HUDEP-2 (cell line): ENCODE measurements at regions not wholly inside any gene's neighbourhood (a gene's known extent, or its start where the extent isn't known, plus 50 kb on each side); places are given as distances from the start of the nearest gene placed in this dataset.

Experiments
- DNase-seq, 76 experiments: peaks; one replicate each; lab custom pipeline; 2025; ENCODE audit not compliant: unreplicated experiment in 76 of 76; lab: John Stamatoyannopoulos, UW

DNA sequence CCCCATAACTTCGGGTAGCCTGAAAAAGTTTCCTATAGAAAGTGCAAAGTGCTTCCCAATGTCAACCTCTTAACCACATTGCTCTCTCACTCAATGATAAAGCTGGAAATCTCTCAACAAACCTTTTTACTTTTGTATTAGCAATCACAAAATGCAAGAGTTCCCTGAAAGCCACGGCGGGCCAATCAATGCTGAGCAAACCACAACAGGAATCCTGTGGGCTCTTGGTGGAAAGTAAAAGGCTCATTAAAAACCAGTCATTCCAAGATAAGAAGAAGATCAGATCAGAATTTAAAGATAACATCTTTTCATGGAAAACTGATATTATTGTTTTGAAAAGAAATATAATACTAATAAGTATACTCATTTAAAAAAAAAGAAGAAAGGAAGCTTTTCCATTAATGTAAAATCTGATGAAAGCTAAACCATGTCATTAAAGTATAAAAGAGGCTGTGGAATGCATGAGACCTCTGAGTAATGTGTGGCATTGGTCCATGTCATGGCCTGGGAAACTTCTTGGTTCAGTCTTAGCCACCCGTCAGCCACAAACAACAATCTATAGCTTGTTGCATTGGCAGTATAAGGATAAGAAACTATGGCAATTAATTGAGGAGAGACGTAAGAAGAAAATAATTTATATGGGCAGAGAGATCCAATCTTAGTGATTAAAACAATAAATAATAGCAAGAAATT, 1066.1 kb upstream of the SORCS1 start:
- DNase-seq, result no peak

DNA sequence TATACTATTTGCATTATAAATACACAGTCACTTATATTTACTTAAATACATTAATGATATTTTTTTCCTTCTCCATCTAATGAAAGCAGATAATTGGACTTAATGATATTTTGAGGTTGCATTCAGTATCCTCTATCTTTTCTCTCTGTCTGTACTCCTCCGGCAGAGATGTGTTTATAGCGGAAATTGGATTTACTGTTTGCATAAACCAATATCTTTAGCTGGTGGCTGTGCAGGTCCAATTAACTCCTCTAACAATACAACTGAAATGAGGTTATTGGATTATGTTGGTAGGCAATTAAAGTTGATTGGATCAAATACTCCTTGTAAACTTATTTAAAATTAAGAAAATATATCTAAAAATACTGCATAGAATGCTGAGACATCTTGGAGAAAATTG, 1044.2 kb upstream of the SORCS1 start:
- DNase-seq, result no peak

DNA sequence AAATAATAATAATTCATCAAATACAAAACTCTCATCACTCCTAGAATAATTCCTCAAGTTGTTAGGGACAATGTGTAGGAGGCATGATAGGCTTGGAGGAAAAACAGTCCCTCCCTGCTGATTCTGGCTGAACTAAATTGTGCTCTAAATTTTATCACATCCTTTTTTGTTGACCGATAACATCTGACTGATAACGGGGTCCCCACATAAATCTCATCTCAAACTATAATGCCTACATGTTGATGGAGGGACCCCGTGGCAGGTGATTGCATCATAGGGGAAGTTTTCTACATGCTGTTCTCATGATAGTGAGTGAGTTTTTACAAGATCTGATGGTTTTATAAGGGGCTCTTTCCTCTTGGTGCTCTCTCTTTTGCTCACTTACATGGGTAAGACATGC, 1043.5 kb upstream of the SORCS1 start:
- no peak for DNase-seq

DNA sequence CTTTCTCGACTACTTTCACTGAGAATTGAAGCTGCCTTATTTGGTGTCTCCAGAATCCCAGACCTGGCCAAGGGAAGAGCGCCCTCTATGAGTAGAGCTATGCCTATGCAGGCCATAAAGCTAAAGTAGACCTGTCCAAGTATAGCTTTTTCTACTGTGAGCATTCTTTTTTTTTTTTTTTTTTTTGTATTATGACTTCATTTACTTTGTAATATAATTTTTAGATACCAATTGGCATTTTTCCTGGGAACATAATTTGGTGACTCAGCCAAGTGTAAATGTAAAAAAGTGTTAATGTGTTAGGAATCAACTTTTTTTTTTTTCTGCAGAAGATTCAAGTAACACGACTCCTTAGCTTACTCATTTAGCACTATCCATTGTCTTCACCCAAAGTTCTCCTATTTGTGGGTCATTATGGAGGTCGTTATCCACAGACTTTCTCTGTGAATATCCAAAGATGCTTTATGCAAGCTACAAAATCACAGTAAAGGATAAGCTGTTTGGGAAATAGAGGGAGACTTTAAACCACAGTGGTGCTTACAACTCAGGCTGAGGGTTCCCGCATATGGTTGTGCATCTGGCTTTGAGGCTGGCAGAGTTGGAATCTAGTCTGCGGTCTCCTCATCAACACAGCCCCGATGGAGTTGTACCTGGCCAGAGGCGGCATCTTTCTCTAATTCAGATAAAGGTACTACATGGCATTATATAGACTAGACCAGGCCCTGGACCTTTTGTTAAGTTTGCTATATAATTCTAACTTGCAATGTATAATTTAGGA, 1040.2 kb upstream of the SORCS1 start:
- peak in 12 of 76 experiments; percentile 1 to 41 (median 10) for DNase-seq

DNA sequence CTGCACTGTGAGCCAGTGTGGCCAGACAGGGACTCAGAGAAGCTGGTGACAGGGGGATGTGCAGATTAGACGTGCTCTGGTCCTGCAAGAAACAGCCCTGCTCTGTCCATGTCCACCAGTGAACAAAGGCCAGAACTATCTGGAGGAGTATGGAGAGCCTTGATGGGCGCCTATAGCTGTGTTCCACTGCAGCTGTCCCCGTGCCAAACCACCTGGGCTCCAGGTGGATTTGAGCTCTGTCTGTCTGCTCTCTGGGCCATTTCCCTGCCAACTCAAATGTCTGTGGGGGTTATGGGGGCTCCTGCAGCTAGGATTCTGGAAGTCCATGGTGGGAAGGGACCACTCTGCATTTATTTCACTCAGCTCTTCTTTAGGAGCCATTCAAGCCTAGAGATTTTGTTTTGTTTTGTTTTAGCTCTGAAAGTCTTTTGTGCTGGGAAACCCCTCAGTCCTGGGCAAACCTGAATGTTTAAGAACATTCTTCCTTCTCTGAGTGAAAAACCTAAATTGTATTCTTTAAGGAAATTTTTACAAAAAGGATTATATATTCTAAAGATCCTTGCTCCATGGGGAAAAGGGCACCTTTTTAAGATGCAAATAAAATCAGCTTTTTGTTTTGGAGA, 1039.5 kb upstream of the SORCS1 start:
- no peak for DNase-seq

DNA sequence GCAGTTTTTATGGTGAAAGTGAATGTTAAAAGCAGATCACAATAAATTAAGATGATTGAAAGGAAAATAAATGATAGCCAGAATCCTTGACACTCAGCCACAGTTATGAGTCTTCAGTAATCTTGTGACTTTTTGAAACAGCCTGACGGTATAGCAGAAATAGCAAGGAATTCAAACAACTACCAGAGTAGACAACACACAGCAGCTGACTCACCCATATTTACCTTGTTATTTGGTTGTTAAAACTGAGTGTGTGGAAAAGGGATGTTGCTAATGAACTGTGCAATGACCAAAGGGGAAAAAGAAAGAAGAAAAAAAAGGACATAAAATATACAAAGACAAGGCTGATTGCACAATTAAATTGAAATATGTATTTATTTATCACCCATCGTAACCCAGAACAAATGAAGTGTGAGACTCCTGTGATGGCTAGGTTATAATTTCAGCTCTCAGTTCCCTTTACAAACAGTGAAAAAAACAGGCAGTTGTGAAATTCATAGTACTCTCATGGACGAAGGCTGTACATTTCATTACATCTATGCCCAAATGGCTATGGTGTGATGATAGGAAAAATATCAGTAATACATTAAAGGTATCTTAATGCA, 1023.0 kb upstream of the SORCS1 start:
- no peak for DNase-seq

DNA sequence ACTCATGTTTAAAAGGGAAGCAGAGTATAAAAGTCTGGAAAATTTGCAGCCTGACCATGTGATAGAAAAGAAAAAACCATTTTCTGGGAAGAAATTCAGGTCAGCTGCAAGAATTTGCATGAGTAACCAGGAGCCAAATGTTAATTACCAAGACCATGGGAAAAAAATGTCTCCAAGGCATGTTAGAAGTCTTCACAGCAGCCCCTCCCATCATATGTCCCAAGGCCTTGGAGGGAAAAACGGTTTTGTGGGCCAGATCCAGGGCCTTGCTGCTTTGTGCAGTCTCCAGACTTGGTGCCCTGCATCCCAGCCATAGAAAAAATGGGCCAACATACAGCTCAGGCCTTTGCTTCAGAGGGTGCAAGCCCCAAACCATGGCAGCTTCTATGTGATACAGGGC, 1019.6 kb upstream of the SORCS1 start:
- no peak for DNase-seq

DNA sequence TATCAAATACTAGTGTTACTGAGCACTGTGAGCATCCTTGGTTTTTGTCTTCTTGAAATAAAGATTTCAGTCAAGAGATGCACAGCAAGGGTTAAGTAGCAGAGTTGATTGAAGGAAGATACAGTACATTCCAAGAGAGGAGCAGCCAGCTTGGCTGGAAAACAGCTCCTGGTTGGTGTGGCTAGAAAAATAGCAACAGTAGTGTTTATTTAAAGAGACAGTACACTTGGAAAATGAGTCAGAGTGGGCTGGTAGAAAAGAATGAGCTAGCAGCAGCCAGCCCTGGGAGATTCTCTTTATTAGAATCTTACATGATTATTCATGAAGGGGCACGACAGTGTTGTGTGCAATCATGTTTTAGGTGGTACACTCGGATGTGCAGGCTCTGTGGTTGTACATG, 1016.4 kb upstream of the SORCS1 start:
- DNase-seq, result no peak

DNA sequence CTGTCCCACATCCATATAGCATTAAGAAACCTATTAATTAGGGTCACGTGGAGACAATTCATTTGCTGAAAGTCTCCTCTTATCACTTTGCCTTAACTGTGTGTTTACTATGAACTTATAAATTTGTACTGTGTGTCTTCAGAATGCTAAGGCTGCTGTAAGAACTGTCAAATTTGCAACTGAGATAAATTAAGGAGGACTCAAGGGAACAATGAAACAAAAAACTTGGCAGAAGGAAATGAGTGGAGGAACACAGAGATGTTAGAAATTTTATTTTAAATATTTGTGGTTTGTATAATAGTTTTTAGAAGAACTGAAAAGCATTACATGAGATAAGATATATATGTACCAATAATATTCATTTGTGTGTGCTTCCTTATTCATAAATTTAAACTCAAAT, 1005.3 kb upstream of the SORCS1 start:
- no peak for DNase-seq

DNA sequence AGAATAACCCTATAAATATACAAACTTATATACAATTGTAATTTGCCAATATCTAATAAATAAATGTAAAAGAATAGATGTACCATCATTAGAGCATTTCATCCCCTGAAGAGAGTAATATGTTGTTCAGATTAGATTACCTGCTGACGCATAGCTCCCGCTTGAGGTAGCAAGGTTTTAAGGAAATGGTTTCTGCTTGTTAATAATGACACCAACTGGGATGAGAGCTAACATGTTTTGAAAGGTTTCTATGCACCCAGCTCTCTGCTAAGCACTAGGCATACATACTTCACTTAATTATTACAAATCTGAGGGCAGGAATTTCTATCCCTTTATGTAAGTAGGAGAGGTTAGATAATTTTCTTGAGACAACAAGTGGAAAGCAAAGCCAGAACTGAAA, 1003.3 kb upstream of the SORCS1 start:
- DNase-seq, result no peak

DNA sequence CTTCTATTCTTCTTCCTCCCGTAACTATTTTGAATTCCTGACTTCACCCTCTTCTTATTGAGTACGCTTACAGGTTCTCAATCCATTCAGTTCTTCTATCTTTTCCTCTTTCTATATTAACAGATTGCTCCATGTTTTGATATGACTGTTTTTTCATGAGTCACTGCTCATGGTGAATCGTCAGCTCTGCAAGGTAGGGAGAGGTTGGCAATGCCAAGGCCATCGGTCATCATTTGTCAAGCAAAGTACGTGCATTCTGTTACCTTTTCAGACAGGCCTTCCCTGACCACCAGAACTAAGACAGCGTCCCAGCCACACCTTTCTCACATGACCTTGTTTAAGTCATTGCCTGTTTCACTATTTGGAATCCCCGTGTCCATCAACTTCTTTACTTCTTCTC, 1001.9 kb upstream of the SORCS1 start:
- no peak for DNase-seq

DNA sequence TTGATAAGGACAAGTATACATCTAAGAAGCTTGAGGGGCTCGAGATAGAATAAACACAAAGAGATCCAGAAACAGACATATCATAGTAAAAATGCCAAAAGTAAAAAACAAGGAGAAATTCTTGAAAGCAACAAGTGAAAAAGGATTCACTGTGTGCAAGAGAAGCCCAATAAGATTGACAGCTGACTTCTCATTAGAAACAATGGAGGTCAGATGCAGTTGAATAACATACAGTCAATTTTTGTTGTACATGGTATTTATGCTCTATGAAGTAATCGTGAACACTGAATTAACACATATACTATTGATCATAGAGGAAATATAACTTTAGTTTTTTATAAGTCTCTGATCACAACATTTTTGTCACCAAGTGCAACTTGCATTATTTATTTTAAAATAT, 982.8 kb upstream of the SORCS1 start:
- DNase-seq, result no peak

DNA sequence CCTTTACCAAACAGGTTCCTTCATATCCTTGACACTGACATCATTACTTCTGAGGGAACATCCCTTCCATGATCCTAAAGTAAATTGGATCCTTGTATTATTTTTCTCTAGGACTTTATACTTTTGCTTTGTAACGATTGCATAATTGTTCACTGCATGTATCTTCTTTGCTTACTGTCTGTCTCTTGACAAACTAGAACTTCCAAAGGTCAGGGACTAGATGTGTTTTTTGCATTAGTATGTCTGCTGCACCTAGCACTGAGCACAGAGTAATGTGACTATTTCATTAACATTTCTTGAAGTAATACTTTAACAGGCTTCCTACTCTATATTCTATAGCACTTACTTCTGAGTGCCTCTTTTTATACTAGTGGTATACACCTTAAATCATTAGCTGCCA, 976.6 kb upstream of the SORCS1 start:
- no peak for DNase-seq

DNA sequence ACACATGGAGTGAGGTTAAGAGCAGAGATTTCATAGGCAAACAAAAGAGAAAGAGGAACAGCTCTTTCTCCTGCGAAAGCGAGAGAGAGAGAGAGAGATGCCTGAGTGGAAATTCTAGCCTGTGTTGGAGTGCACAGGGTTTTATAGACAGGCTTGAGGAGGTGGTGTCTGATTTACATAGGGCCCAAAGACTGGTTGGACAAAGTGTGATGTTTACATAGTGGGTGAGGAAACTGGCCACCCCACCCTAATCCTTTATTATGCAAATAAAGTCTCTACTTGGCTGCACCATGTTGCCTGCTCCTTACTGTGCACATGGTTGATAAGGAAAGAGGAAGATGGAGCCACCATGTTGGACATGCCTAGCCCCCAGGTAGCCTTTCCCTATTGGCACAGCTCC, 967.8 kb upstream of the SORCS1 start:
- DNase-seq, result no peak

DNA sequence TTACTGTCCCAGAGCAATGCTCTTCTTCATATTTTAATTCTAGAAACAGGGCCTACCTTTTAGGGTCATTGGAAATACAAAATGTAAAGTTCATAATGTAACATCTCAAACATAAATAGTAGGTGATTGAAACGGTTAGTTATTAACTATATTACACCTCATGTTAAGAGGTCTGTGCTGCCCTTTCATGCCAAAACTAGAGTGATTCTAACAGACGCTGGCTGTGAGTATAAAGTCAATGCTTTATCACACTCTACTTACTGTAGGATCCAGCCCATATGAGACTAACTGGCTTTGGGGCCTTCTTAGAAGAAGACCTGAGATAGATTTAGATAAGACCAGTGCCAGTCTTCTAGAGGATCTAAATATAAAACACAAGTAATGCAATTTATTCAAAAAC, 966.1 kb upstream of the SORCS1 start:
- DNase-seq, result no peak

DNA sequence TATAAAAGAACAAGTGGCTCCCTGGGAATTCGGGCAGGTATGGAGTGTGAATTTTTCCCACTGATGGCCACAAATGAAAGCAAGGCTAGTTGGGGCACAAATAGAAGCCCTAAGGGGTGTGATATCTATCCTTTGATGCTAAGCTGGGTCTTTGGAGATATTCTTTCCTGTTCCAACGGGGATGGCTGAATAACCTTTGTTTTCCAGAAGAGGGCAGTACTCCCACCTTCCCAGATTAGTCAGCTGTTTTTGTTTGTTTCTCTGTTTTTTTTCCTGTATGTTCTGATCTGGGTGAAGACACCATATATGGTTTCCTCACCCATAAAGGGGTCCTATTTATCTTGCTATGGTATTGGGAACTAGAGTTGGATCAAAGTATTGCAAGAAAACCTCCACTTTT, 947.7 kb upstream of the SORCS1 start:
- peak in 1 of 76 experiments; percentile 1 for DNase-seq

DNA sequence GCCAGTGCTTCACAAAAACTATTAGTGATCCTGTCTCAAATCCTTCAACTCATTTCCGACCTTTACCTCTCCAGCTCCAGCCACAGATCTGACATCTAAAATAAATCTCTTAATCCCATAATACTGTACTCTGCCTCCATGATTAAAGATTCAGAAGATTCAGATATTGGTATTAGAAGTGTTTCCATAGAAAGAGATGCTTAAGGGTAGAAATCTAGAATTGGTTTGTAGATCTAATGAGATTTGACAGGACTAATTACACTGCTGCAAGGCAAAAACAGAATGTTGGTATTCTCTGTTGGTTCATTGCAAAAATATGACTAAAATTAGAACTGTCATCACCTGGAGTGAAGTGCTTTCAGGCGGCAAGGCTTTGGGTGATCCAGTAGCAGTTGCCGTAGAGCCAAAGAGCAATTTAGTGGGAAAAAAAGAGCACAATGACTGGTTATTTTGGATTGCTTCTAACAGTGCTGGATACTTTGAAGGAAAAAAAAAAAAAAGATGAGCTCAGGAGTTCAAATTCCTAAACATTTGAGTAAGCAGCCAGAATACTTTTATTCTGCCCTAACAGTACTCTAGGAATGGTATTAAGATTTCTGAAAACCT, 940.1 kb upstream of the SORCS1 start:
- DNase-seq, result no peak

DNA sequence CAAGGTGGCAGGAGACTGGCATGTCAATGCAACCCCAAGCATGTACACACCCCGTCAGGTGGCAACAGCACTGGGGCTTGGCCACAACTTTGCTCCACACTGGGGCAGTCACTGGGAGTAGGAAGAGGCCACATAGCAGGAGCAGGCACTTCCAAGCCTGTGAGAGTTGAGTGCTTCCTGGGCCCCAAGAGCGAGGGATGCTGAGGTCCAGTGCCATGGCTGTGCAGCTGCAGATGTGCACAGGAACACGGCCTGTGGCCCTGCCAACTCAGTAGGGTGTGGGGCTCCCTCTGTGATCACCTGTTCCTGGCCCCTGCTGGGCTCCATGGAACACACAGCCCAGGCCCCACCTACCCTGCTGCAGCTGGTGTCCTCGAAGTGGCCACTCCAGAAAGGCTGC, 932.8 kb upstream of the SORCS1 start:
- DNase-seq, result no peak

DNA sequence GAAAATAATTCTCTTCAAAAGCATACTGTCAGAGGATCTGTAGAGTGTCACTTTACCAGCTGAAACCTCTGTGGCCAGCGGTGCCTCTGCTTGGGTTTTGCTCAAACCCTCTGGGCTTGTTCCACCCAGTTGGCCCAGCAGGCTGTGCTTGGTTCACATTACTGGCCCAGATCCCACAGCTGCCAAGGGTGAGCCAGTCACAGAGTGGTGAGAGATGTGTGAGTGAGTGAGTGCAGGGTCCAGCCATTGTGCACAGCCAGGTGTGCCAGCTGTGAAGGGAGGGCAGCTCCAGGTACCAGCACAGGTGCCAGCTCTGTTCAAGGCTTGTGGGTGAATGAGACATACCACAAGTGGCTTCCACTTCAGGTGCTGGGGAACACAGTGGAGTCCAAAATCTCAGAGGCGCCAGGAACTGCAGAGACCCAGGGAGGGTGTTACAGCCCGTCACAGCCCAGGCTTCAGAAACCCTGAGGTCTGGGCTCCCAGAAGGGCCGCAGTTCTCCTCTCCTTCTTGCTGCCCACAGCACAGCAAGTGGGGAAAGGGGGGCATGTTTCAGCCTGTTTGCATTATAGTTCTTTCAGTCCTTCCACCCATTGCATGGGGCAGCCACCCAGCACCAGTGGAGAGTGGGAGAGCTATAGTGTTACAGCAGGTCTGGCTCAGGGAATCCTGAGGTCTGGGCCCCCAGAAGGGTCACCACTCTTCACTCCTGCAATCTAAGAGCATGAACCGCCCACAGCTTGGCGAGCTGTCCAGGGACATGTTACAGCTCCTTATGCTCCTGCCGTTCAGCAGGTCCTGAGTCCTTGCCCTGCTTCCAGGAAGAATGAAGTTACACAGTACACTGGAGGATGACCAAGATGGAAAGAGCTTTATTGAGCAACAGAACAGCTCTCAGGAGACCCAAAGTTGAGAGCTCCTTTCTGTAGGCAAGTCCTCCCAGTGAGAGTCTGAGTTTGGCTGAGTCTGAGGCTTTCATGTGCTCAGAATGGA, 931.7 kb upstream of the SORCS1 start:
- DNase-seq, result no peak
